GM18519 (cell line): ENCODE measurements at regions not wholly inside any gene's neighbourhood (a gene's known extent, or its start where the extent isn't known, plus 50 kb on each side); places are given as distances from the start of the nearest gene placed in this dataset.
"Not testable (repeated sequence)": the region's sequence is repeated elsewhere in the genome, so short reads cannot be mapped to it uniquely, and the experiment has no call there.

Experiments used
- ATAC-seq: cut with Tn5 transposase; IDR thresholded peaks from one replicate; pipeline ENCODE4 v1.9.1; 2021; ENCODE audit warnings: mild to moderate bottlenecking, moderate library complexity; ENCODE audit not compliant: unreplicated experiment, low FRiP score

- ATAC-seq, result no peak
These were observed 110.3 kb downstream of the SINHCAF start for GRCh38 chr12:31215518-31216232.

DNA sequence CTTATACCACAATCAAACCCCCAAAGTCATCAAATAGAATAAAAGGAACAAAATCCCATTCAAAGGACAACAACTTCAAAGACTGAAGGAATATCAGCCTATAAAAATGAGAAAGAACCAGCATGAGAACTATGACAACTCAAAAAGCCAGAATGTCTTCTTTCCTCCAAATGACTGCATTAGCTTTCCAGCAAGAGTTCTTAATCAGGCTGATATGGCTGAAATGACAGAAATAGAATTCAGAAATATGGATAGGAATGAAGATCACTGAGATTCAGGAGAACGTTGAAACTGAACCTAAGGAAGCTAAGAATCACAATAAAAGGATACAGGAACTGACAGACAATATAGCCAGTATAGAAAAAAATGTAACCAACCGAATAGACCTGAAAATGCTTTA lies 109.5 kb downstream of the SINHCAF start:
- ATAC-seq, result no peak

GRCh38 chr12:31217356-31218130 lies 108.4 kb downstream of the SINHCAF start:
- ATAC-seq, result no peak

GRCh38 chr12:31218203-31219025 lies 107.5 kb downstream of the SINHCAF start:
- ATAC-seq, result no peak

DNA sequence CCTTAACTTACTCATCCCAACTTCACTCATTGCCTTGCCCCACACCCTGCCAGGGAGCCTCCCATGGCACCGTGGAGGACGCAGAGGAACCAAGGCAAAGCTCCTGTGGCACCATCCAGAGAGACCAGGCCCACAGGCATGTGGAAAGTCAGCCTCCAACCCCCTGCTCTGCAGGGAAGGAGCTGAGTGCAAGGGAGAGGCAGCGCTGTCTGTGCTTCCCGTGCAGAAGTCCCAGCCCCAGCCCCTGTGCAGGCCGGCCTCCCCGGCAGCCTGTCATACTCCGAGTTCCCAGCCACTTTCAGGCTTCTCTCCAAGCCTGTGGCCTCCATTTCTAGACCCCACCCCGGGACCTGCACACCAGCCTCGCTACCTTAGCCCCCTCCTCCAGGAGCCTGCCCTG lies 106.4 kb downstream of the SINHCAF start:
- no peak for ATAC-seq

- no peak for ATAC-seq
These were observed 105.9 kb downstream of the SINHCAF start for GRCh38 chr12:31220061-31220460.

GRCh38 chr12:31220633-31221550 lies 105.1 kb downstream of the SINHCAF start:
- no peak for ATAC-seq

GRCh38 chr12:31221551-31221945 lies 104.4 kb downstream of the SINHCAF start:
- no peak for ATAC-seq

GRCh38 chr12:31222620-31223222 lies 103.2 kb downstream of the SINHCAF start:
- no peak for ATAC-seq

GRCh38 chr12:31223640-31224039 lies 102.3 kb downstream of the SINHCAF start:
- ATAC-seq, result not testable (repeated sequence)

- ATAC-seq, result no peak
These were observed 101.0 kb downstream of the SINHCAF start for GRCh38 chr12:31224768-31225448.

- ATAC-seq, result no peak
These were observed 100.1 kb downstream of the SINHCAF start for GRCh38 chr12:31225656-31226535.

GRCh38 chr12:31226639-31227038 lies 99.3 kb downstream of the SINHCAF start:
- no peak for ATAC-seq

- ATAC-seq, result no peak
These were observed 98.5 kb downstream of the SINHCAF start for GRCh38 chr12:31227401-31227981.

GRCh38 chr12:31228811-31229792 lies 96.8 kb downstream of the SINHCAF start:
- no peak for ATAC-seq

- ATAC-seq, result no peak
These were observed 95.9 kb downstream of the SINHCAF start for GRCh38 chr12:31230004-31230403.
